ENCODE measurements at regions not wholly inside any gene's neighbourhood (a gene's known extent, or its start where the extent isn't known, plus 50 kb on each side); places are given as distances from the start of the nearest gene placed in this dataset.

GRCh38 chr7:32264702-32265284 is 194.6 kb upstream of the PDE1C start:
- no peak for DNase-seq (ENCODE audit: low read depth)

DNA sequence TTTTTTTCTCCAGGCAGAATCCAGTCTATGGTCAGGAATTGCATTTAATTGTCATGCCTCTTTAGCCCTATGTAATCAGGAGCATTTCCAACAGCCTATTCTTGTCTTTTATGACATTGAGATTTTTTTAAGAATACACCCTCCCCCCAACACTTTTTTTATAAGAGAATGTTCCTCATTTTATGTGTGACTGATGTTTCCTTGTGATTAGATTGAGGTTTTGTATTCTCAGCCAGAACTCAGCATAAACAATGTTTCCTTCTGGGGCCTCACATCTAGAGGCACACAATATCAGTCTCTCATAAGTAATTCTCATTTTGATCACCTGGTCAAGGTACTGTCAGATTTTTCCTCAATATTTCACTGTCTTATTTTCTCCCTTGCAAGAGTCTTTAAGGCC is 193.4 kb upstream of the PDE1C start:
- DNase-seq (ENCODE audit: low read depth) = no peak

- no peak for DNase-seq (ENCODE audit: low read depth)
Measured at GRCh38 chr7:32262315-32262714, 192.1 kb upstream of the PDE1C start.

DNA sequence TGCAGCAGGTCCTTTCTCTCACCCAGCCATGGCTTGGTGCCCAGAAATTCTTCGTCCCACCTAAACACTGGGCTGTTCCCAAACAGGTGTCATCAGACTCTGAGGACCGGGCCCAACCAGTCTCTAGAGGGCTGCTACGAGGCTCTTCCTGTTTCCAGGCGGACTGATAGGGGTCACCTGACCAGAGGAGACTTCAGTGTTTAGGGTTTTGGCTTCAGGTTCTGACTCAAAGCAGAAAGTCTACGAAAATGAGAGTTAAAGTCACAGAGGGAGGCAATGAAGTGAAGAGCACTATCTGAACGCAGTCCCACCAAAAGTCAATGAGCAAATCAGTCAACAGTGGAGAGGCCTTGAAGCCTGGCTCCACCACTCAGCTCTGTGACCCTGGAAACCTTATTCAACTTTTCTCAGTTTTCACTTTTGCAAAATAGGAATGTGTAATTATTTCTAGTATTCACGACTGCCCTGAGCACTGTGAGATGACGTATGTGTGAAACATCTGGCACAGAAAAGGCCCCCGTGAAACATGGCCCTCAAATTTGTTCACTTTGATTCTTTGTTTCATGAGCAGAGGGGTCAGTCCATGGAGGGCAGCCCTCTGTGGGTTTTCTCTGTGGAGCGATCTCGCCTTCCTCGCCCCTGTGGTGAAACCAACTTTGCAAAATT is 189.9 kb upstream of the PDE1C start:
- DNase-seq (ENCODE audit: low read depth) = no peak

DNA sequence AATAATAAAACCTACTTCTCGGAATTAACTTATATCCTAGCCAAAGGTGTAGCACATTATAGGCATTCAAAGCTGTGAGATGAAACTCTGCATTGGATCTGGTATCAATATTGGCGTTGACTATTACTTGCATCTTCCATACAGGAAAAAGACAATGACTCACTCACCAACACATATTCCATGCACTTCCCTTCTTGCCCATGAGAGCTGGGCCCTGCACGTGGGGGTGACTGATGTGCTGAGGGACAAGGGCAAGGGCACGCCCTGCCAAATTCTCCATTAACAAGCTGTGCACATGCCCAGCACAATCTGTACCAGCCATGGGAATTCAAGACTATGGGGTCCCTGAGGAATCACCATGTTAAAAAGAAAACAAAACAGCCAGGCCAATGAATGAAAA is 188.1 kb upstream of the PDE1C start:
- no peak for DNase-seq (ENCODE audit: low read depth)

- DNase-seq (ENCODE audit: low read depth) = no peak
Measured at GRCh38 chr7:32257621-32258020, 187.4 kb upstream of the PDE1C start.

GRCh38 chr7:32256811-32257210 is 186.6 kb upstream of the PDE1C start:
- DNase-seq (ENCODE audit: low read depth) = no peak

GRCh38 chr7:32256376-32256775 is 186.2 kb upstream of the PDE1C start:
- no peak for DNase-seq (ENCODE audit: low read depth)

- DNase-seq (ENCODE audit: low read depth) = no peak
Measured at GRCh38 chr7:32255036-32255435, 184.8 kb upstream of the PDE1C start.

GRCh38 chr7:32253299-32253698 is 183.1 kb upstream of the PDE1C start:
- no peak for DNase-seq (ENCODE audit: low read depth)

DNA sequence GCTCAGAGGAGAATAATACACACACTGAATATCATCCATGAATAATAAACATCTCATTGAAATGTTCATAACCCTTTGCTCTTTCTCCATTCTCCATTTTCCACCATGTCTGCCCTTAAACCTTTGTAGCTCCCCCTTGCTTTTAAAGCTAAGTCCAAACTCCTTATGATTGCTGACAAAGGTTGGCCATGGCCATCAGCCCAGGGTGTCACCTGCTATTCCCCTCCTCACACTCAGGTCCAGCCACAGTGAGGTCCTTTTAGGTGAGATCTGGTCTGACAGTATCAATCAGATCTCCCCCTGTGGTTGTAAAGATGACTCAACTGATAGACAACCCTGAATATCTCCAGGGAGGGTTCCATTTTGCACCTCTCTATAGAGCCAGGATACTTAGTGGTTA is 181.5 kb upstream of the PDE1C start:
- no peak for DNase-seq (ENCODE audit: low read depth)

DNA sequence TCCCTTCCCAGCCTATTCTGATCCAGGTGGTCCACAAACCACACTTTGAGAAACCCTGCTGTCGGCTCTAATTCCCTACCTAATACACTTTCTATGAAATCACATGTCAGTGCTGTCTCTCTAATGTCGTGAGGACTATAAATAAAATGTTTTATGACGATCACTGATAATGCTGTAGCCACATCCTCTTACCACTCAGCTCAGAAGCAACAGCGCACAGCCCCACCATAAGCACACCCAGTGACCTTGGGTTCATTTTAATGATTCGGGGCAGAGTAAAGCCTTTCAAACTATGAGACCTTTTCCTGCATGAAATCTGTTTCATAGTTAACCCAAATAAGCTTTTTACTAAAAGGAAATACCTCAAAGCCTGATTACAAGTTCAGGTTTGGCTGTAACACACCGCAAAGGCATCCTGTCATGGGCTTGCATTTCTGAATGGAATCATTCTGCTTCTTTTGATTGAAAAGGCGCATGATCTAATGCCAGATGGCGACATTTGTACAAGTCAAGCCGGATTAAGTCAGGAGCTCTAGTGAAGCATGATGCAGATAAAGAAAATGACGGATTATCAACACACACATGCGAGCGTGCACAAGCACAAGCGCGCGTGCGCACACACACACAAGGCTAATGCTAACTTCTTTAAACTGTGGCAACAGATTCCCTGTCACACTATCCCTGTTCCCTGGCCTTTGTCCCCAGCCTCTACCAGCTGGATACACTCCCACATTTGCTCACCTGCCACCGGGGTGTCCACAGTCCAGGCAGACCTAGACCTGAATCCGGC is 180.5 kb upstream of the PDE1C start:
- DNase-seq (ENCODE audit: low read depth) = no peak

- DNase-seq (ENCODE audit: low read depth) = no peak
Measured at GRCh38 chr7:32250003-32250402, 179.8 kb upstream of the PDE1C start.

GRCh38 chr7:32248522-32248921 is 178.3 kb upstream of the PDE1C start:
- no peak for DNase-seq (ENCODE audit: low read depth)

- no peak for DNase-seq (ENCODE audit: low read depth)
Measured at GRCh38 chr7:32244806-32245345, 174.7 kb upstream of the PDE1C start.

DNA sequence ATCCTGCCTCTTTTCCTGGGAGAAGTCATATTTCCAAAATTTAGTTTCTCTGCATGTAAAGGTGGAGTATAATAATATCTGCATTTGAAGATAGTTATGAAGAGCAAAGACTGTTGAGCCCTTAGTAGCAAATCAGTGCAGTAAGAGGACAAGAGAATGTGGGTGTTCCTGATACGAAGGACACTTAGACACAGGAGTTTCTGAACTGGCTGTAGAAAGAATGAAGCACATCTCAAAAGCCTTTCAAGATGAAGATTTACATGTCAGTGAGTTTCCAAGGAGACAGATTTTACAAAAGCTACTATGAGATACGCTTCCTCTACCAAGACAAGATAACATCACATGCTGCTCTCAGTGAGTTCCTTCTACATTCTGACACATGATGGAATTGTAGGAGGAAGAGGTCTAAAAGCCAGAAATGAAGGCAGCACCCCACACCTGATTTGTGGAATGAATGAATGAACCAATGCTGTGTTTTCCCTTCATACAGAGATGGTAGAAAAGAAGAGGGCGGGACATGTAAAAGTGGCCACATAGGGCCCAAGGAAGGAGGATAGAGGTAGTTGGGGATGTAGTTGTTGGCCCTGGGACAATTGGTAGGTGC is 173.6 kb upstream of the PDE1C start:
- DNase-seq (ENCODE audit: low read depth) = no peak

GRCh38 chr7:32242436-32242835 is 172.2 kb upstream of the PDE1C start:
- no peak for DNase-seq (ENCODE audit: low read depth)

- no peak for DNase-seq (ENCODE audit: low read depth)
Measured at GRCh38 chr7:32241636-32242035, 171.4 kb upstream of the PDE1C start.

GRCh38 chr7:32239764-32240163 is 169.6 kb upstream of the PDE1C start:
- DNase-seq (ENCODE audit: low read depth) = no peak

GRCh38 chr7:32228601-32229000 is 158.4 kb upstream of the PDE1C start:
- DNase-seq (ENCODE audit: low read depth) = no peak

DNA sequence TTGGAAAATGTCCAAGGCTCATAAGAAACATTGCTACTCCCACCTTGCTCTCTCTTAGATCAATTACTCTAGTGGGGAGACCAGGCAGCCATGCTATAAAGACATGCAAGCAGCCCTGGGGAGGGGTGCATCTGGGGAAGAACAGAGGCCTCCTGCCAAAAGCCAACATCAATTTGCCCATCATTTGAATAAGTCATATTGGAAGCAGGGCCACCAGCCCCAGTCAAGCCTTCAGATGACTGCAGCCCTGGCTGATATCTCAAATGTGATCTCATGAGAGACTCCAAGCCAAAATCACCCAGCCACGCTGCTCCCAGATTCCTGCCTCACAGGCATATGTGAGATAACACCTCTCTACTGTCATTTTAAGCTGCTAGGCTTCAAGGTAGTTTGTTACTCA is 157.5 kb upstream of the PDE1C start:
- DNase-seq (ENCODE audit: low read depth) = no peak

GRCh38 chr7:32224276-32224675 is 154.1 kb upstream of the PDE1C start:
- no peak for DNase-seq (ENCODE audit: low read depth)

- DNase-seq (ENCODE audit: low read depth) = no peak
Measured at GRCh38 chr7:32223721-32224120, 153.5 kb upstream of the PDE1C start.
